ENCODE measurements at regions not wholly inside any gene's neighbourhood (a gene's known extent, or its start where the extent isn't known, plus 50 kb on each side); places are given as distances from the start of the nearest gene placed in this dataset.

DNA sequence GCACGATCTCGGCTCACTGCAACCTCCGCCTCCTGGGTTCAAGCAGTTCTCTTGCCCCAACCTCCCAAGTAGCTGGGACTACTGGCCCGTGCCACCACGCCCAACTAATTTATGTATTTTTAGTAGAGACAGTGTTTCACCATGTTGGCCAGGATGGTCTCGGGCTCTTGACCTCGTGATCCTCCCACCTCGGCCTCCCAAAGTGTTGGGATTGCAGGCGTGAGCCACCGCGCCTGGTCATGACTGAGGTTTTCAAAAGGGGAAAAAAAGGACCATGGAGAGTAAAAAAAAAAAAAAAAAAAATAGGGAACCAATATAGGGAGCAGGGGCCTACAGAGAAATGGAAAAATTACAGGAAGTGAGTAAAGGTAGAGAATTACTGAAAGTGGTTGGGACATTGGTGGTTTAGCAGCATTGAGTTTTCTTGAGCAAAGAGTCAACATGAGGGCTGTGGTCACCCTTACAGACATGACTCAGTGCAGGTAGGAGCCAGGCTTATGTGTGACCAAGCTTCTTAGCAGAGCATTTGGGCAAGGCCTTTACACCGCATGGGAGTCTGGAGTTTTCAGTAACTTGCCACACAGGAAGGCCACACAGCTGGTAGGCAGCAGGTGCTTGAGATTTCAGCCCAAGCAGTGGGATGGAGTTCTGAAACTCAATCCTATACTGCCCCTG is 447.3 kb downstream of the HS3ST3B1 start:
- no peak overlapping the region for H3K4me3 Mint-ChIP-seq
- CTCF ChIA-PET = no interaction called here
- POLR2A ChIA-PET = interaction anchor here (0.5 kb wide), 1 partner anchor 92 kb away, joined by 7 read pairs; no protein-coding TSS in a partner anchor
- DNase-seq (no peak), ATAC-seq (ENCODE audit: low read depth) (no peak)
- H3K9me3 Mint-ChIP-seq = no peaks in the 10 kb centered on the region
- H3K27ac Mint-ChIP-seq = no peak overlapping the region
- peaks cover 7% of the 10 kb centered on the region for H3K27me3 Mint-ChIP-seq
- intact Hi-C loops (cut with micrococcal nuclease) = no loop called here
- H3K36me3 Mint-ChIP-seq (ENCODE audit: low read depth) = no peaks in the 10 kb centered on the region
- TF ChIP-seq, protein P1, sequence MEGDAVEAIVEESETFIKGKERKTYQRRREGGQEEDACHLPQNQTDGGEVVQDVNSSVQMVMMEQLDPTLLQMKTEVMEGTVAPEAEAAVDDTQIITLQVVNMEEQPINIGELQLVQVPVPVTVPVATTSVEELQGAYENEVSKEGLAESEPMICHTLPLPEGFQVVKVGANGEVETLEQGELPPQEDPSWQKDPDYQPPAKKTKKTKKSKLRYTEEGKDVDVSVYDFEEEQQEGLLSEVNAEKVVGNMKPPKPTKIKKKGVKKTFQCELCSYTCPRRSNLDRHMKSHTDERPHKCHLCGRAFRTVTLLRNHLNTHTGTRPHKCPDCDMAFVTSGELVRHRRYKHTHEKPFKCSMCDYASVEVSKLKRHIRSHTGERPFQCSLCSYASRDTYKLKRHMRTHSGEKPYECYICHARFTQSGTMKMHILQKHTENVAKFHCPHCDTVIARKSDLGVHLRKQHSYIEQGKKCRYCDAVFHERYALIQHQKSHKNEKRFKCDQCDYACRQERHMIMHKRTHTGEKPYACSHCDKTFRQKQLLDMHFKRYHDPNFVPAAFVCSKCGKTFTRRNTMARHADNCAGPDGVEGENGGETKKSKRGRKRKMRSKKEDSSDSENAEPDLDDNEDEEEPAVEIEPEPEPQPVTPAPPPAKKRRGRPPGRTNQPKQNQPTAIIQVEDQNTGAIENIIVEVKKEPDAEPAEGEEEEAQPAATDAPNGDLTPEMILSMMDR (IDR thresholded peaks at IDR 0.05) = no peak
- no peaks in the 10 kb centered on the region for H3K4me1 Mint-ChIP-seq

DNA sequence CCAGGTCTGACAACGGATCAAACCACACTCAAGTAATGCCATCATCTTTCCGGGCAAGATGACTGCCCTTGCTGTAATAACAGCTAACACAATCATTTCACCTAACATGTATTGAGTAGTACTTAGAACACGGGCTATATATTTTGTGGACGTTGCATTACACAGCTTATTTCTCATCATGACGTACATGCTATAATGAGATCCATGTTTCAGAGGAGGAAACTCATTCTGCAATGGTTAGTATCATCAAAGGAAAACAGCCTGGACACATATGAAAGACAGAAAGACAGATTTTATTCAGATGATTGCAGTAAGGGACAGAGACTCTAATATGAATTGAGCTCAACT is 446.7 kb downstream of the HS3ST3B1 start:
- Mint-ChIP-seq H3K4me3 (no peak overlapping the region), H3K27ac (no peak overlapping the region), H3K36me3 (ENCODE audit: low read depth) (no peaks in the 10 kb centered on the region), H3K9me3 (no peaks in the 10 kb centered on the region), H3K27me3 (peaks cover 6% of the 10 kb centered on the region), H3K4me1 (no peaks in the 10 kb centered on the region)
- ChIA-PET POLR2A (no interaction called here), CTCF (no interaction called here)
- TF ChIP-seq, protein P1 (IDR thresholded peaks at IDR 0.05) = no peak
- no peak for DNase-seq
- no peak for ATAC-seq (ENCODE audit: low read depth)
- intact Hi-C loops (cut with micrococcal nuclease) = no loop called here

DNA sequence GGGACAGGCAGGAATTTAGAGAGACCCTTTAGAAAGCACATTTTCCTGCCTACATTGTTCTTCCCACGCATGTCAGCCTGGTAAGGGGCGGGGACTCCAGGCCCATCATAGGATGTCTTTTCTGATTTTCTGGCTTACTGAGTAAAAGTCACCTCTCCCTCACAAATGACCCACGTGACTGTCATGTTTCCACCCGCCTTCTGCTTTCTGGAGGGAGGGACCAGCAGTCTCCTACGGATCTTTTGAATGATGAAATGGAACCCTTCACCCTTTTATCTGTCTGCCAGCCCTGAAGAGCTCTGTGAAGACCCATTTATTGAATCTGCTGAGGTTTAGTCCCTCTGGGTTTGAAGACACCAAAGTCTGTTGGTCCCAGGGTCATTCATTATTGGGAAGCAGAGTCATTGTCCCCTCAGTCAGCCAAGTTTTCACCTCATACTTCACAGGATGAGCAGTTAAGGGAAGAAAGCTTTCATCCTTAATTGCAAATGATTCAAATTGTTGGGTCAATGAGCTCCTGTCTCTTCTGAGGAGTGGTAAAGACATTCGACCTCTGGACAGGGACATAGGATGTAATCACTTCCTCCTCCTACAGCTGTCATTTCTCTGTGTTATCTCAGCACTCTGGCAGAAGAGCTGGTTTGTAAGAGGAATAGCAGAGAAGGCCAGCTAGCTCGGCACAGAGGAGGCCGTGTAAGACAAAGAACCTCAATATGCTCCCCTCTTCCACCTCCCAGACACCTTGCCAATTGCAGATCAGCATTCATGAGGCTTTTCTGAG is 446.1 kb downstream of the HS3ST3B1 start:
- ChIA-PET POLR2A (no interaction called here), CTCF (no interaction called here)
- no peak for DNase-seq
- intact Hi-C loops (cut with micrococcal nuclease) = no loop called here
- Mint-ChIP-seq H3K27ac (no peak overlapping the region), H3K9me3 (no peaks in the 10 kb centered on the region), H3K4me1 (no peaks in the 10 kb centered on the region), H3K4me3 (no peak overlapping the region), H3K36me3 (ENCODE audit: low read depth) (no peaks in the 10 kb centered on the region), H3K27me3 (peaks cover 2% of the 10 kb centered on the region)
- TF ChIP-seq, protein P1 (IDR thresholded peaks at IDR 0.05) = no peak
- no peak for ATAC-seq (ENCODE audit: low read depth)

DNA sequence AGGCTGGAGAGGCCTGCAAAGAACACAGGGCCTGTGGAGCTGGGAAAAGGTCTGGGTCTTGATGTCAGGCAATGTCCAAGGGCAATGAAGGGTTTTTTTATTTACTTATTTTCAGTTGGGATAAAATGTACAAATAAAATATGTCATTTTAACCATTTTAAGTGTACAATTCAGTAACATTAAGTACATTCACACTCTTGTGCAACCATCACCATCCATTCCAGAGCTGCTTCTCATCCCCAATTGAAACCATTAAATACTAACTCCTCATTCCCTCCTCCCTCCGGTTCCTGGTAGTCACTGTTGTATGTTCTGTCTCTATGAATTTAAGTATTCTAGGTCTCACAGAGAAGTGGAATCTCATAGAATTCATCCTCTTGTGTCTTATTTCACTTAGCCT is 444.7 kb downstream of the HS3ST3B1 start:
- H3K27me3 Mint-ChIP-seq = no peaks in the 10 kb centered on the region
- no peaks in the 10 kb centered on the region for H3K9me3 Mint-ChIP-seq
- no peak overlapping the region for H3K4me3 Mint-ChIP-seq
- no peak for ATAC-seq (ENCODE audit: low read depth)
- no peaks in the 10 kb centered on the region for H3K36me3 Mint-ChIP-seq (ENCODE audit: low read depth)
- POLR2A ChIA-PET = no interaction called here
- no peak overlapping the region for H3K27ac Mint-ChIP-seq
- CTCF ChIA-PET = no interaction called here
- TF ChIP-seq, protein P1 (IDR thresholded peaks at IDR 0.05) = no peak
- H3K4me1 Mint-ChIP-seq = no peaks in the 10 kb centered on the region
- intact Hi-C loops (cut with micrococcal nuclease) = no loop called here
- DNase-seq = no peak

DNA sequence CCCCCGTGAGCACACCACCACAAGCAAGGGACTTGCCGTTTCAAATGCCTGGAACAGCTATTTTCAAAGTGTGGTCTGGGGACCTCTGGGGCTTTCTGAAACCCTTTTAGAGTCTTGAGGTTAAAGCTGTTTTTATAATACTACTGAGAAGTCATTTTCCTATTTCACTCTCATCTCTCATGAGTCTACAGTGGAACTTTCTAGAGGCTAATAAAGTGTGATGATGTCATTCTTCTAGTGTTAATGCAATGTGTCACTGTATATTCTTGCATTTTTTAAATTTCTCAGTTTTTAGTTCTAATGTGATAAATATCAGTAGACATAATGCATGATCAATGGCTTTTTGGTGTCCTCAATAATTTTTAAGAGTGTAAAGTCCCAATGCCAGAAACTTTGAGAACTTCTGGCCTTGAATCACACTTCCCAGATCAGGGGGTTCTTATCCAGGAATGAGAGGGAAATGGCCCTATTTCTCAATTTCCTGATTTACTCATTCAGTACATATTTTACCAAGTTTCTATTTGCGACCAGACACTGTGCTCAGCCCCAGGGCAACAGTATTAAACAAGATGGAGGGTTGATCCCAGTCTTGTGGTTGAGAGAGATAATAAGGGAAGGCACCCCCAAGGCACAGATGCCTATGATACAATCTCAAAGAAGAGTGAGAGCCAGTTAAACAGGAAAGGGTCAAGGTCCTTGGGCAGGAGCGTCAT is 444.0 kb downstream of the HS3ST3B1 start:
- CTCF ChIA-PET = no interaction called here
- DNase-seq = no peak

More for the DNA sequence above, 444.0 kb downstream of the HS3ST3B1 start:
- Mint-ChIP-seq H3K4me3 (no peak overlapping the region), H3K9me3 (no peaks in the 10 kb centered on the region), H3K27me3 (no peaks in the 10 kb centered on the region), H3K4me1 (no peaks in the 10 kb centered on the region), H3K36me3 (ENCODE audit: low read depth) (no peaks in the 10 kb centered on the region), H3K27ac (no peak overlapping the region)
- POLR2A ChIA-PET = no interaction called here
- TF ChIP-seq, protein P1 (IDR thresholded peaks at IDR 0.05) = no peak
- intact Hi-C loops (cut with micrococcal nuclease) = no loop called here
- no peak for ATAC-seq (ENCODE audit: low read depth)

Measured in activated B cell treated with CpG ODN at 0.5 μM for 24 hours (primary cell).